NB4 (cell line): ENCODE measurements at regions not wholly inside any gene's neighbourhood (a gene's known extent, or its start where the extent isn't known, plus 50 kb on each side); places are given as distances from the start of the nearest gene placed in this dataset.

Experiments used
- DNase-seq: peaks from one replicate; pipeline ENCODE4 v3.0.0; 2010; ENCODE audit warnings: low read depth
- H3K4me3 ChIP-seq: one replicate; pipeline ENCODE4 v1.5.1; 2011; ENCODE audit warnings: mild to moderate bottlenecking, low read depth, low read length, moderate library complexity
- CTCF ChIP-seq: IDR thresholded peaks from one replicate; pipeline ENCODE4 v1.5.1; 2012; ENCODE audit warnings: low read depth, low read length
- MAX ChIP-seq: IDR thresholded peaks from 2 replicates; pipeline ENCODE4 v1.6.1; 2011; ENCODE audit warnings: low read depth, low read length
- MYC ChIP-seq: IDR thresholded peaks from 2 replicates; pipeline ENCODE4 v1.6.1; 2011; ENCODE audit warnings: low read depth, low read length
- POLR2A ChIP-seq: IDR thresholded peaks from 2 replicates; pipeline ENCODE4 v1.6.1; 2011; ENCODE audit warnings: mild to moderate bottlenecking; ENCODE audit not compliant: insufficient read length; ENCODE audit errors: extremely low read depth

- no peak overlapping the region for H3K4me3 ChIP-seq
- TF ChIP-seq POLR2A (no peak), CTCF (no peak), MYC (no peak), MAX (no peak)
- DNase-seq, result no peak
Observed at GRCh38 chr11:129260750-129261149, 68.6 kb upstream of the ARHGAP32 start.

GRCh38 chr11:129259931-129260348 is 67.8 kb upstream of the ARHGAP32 start:
- DNase-seq, result no peak
- TF ChIP-seq POLR2A (no peak), CTCF (no peak), MAX (no peak), MYC (no peak)
- no peak overlapping the region for H3K4me3 ChIP-seq

- no peak overlapping the region for H3K4me3 ChIP-seq
- no peak for DNase-seq
- no peak for TF ChIP-seq MYC
- no peak for TF ChIP-seq CTCF
- TF ChIP-seq MAX, result no peak
- no peak for TF ChIP-seq POLR2A
Observed at GRCh38 chr11:129258205-129258604, 66.1 kb upstream of the ARHGAP32 start.

GRCh38 chr11:129257512-129257911 is 65.4 kb upstream of the ARHGAP32 start:
- DNase-seq, result no peak
- TF ChIP-seq MYC (no peak), POLR2A (no peak), MAX (no peak), CTCF (no peak)
- H3K4me3 ChIP-seq, result no peak overlapping the region

- DNase-seq, result no peak
- no peak for TF ChIP-seq POLR2A
- H3K4me3 ChIP-seq, result no peak overlapping the region
Observed at GRCh38 chr11:129252621-129253020, 60.5 kb upstream of the ARHGAP32 start.

- no peak for TF ChIP-seq MYC
- no peak for TF ChIP-seq CTCF
- no peak for TF ChIP-seq POLR2A
- TF ChIP-seq MAX, result no peak
- H3K4me3 ChIP-seq, result no peak overlapping the region
- DNase-seq, result no peak
Observed at GRCh38 chr11:129251067-129251466, 58.9 kb upstream of the ARHGAP32 start.
